Fibroblast of peridontal ligament (primary cell): ENCODE measurements at regions not wholly inside any gene's neighbourhood (a gene's known extent, or its start where the extent isn't known, plus 50 kb on each side); places are given as distances from the start of the nearest gene placed in this dataset.
"Not testable (repeated sequence)": the region's sequence is repeated elsewhere in the genome, so short reads cannot be mapped to it uniquely, and the experiment has no call there.

ENCODE experiments used
- DNase-seq: peaks from one replicate; pipeline ENCODE4 v3.0.0-alpha.2; 2010; ENCODE audit errors: extremely low read depth

DNA sequence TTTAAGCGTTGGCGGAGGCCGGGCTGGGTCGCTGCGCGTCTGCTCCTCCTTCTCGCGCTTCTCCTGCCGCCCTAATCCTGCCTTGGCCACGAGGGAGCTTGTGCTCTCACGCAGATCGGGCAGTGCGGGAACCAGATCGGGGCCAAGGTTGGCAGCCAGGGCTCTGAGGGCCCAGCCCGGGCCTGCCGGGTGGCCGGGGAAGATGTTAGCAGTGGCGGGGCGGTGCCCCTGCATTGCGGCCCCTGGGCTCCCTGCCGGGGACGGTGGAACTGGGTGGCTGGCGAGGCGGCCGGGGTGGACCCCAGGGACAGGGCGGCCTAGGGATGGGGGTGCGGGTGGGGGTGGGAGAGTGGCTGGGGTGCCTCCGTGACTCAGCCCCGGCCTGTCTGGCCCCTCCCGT lies 297.4 kb downstream of the CACNA1B start:
- DNase-seq = not testable (repeated sequence)

DNA sequence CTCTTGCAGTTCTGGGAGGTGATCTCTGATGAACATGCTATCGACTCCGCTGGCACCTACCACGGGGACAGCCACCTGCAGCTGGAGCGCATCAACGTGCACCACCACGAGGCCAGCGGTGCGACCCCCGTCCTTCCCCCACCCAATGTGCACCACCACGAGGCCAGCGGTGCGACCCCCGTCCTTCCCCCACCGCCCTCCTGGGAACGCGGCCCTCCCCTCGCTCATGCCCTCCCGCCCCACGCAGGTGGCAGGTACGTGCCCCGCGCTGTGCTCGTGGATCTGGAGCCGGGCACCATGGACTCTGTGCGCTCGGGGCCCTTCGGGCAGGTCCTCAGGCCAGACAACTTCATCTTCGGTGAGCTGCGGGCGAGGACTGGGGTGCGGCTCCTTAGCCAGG lies 297.8 kb downstream of the CACNA1B start:
- DNase-seq = not testable (repeated sequence)

DNA sequence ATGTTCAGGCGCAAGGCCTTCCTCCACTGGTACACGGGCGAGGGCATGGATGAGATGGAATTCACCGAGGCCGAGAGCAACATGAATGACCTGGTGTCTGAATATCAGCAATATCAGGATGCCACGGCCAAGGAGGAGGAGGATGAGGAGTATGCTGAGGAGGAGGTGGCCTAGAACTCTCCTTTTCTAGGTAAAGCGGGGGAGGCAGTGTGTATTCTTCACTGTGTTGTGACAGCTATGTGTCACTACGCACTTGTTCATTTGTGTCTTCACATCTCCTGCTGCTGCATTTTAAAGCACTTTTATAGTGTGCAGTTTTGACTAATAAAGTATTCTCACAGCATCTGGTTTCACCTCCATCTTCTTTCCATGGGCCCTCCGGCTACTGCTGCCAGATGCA lies 299.5 kb downstream of the CACNA1B start:
- not testable (repeated sequence) for DNase-seq

DNA sequence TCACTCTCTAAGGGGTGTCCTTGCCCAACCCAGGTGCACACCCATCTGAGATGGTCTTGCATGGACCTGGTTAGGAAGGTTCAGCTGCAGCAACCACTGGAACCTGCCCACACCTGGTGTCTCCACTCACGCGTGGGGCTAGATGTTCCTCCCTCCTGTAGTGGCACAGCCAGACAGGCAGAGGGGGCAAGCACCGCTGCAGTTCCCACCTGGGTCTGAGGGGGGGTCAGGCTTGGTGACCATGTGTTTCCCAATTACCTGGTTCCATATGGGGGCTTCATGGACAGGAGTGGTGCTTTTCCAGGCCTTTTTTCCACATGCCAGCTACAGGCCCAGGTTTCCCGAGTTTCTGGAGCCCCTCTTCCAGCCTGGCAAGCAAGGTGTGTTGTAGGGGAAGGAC lies 301.4 kb downstream of the CACNA1B start:
- DNase-seq = not testable (repeated sequence)

DNA sequence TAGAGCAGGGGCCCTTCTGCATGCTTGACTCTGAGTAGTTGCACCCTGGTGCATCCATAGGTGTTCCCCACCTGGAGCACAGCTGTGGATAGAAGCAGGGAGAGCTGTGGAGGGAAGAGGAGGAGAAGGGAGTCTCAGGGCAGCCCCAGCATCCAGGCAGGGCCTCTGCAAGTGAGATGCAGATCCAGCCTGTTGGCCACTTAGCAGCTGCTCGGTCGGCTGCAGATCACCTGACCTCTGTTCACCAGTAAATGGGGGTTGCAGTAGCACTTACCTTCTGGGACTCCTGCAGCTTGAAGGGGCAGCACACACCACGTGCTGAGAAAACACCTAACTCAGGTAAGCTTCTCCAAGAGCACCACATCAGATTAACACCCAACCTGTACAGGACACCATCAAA lies 302.1 kb downstream of the CACNA1B start:
- not testable (repeated sequence) for DNase-seq

DNA sequence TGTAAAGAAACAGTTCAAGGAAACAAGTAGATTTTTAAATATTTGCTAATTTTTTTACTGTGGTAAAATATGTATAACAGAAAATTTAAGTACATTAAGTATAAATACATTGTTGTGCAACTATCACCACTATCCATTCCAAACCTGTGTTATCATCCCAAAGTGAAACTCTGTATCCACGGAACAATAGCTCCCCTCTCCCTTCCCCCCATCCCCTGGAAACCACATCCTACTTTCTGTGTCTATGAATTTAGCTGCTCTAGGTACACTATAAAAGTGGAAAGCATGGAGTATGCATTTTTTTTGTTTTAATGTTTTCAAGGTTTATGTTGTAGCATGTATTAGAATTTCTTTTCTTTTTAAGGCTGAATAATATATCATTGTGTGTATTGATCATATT lies 304.4 kb downstream of the CACNA1B start:
- not testable (repeated sequence) for DNase-seq

DNA sequence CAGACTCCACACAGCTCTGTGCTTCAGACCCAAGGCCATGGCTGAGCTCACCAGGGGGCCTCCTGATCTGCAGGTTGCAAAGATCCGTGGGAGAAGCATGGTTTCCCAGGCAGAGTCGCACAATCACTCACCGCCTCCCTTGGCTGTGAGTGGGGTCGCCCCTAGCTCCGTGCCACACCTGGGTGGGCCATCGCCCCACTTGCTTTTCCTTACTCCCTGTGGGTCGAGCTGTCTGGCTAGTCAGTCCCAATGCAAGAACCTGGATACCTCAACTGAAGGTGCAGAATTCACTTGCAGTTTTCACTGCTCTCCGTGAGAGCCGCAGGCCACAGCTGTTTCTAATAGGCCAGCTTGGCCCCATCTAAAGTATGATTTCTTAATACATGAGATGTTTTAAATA lies 319.6 kb downstream of the CACNA1B start:
- DNase-seq = not testable (repeated sequence)

DNA sequence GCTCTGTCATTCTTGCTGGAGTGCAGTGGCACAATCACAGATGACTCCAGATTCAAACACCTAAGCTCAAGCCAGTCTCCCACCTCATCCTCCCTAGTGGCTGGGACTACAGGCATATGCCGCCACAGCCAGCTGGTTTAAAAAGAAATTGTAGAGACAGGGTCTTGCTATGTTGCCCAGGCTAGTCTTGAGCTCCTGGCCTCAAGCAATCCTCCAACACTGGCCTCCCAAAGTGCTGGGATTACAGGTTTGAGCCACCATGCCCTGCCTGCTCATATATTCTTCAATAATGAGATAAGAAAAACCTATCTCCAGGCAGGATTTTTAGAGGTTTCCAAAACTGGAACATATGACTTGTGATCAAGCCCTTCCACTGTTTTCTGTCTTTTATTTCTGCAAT lies 321.4 kb downstream of the CACNA1B start:
- not testable (repeated sequence) for DNase-seq

DNA sequence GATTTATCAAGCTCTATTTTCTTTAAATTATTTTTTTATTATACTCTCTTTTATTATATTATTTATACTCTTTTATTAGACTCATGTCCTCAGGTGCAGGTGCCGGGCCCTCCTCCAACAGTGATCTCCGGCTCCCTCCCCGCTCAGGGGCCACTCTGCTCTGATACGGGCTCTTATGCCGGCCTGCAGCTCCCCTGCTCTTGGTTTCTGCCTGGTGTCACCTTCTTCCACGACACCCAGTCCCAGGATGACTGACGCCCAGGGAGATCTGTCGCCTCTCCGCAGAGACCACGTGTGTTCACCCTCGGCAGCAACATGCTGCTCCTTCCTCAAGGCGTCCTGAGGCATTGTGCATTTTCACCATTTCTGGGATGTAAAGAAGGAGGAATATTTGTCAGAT lies 322.3 kb downstream of the CACNA1B start:
- not testable (repeated sequence) for DNase-seq

DNA sequence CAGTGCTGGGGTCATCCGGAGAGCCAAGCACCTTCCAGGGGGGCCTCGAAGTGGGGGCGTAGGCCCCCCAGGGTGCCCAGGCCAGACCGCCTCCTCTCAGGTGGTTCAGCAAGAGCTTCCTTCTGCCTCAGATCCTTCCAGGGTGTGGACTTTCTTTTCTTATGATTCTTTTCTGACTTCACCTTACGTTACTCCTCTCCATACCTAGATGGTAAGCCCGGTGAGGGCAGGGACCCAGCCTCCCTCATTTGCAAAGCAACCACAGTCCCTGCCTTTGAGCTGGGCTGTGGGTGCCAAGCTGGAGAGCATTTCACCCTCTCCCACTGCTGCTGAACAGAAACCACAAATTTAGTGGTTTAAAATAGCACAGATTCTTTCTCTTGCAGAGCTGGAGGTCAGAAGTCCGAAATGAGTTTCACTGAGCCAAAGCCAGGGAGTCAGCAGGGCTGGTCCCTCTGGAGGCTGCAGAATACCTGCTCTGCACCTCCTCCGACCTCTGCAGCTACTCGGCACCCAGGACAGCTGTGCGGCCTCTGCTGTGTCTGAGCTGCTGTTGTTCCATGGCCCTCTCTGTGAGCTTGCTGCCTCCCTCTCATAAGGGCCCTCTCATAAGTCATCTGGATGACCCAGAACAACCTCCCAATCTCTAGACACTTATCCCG lies 323.0 kb downstream of the CACNA1B start:
- DNase-seq = not testable (repeated sequence)

DNA sequence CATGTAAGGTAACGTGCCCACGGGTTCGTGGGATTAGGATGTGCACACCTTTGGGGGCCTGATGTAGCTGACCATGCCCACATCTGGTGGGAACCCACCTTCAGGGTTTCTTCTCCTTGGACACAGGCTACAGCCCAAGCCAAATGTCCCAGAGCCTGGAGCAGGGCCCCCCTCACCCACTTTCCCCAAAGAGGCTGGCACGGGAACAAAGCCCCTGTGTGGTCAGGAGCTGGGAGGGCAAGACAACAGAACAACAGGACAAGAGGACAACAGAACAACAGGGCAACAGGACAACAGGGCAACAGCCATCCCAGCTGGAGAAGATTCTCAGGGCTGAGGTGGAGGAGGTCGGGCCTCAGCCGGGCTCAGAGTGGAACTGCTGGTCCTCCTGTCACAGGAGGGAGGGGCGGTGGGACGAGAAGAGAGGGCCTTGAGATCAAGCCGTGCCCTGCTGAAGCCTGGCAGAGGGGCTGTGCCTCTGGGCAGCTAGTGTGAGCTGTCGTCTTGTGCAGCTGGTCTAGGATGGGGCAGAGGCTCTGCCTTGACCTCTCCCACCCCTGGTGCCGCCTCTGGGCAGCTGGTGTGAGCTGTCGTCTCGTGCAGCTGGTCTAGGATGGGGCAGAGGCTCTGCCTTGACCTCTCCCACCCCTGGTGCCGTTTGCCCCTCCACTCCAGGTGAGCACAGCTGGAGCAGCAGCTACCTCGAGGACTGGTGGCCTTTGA lies 323.7 kb downstream of the CACNA1B start:
- DNase-seq = not testable (repeated sequence)

DNA sequence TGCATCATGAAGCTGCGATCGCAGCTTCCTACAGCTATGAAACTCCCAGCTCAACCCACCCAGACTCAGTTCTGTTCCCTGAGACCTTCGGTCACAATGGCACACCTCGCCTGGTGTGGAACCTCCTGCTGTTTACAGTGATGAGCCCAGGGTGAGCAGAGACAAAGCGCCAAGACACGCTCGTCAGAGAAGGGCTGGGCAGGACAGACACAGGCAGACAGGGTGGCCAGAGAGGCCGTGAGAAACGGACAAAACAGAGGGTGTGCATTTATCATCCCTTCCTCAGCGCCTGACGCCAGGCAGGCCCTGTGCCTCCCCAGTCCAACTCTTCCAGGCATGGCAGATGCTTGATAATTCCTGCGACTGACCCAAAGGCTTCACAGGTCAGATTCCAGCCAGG lies 324.5 kb downstream of the CACNA1B start:
- DNase-seq = not testable (repeated sequence)

DNA sequence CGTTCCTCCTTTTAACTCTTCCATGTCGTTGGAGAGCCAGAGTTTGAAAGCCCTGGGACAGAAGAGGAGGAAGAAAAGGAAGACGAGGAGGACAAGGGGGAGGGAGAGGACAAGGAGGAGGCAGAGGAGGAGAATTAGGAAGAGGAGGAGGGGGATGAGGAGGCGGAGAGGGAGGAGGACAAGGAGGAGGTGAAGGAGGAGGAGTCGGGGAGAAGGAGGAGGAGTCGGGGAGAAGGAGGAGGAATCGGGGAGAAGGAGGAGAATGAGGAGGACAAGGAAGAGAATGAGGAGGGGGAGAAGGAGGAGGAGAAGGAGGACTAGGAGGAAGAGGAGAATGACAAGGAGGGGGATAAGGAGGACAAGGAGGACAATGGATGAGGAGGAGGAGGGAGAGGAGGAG lies 325.7 kb downstream of the CACNA1B start:
- peak; percentile 2 for DNase-seq

DNA sequence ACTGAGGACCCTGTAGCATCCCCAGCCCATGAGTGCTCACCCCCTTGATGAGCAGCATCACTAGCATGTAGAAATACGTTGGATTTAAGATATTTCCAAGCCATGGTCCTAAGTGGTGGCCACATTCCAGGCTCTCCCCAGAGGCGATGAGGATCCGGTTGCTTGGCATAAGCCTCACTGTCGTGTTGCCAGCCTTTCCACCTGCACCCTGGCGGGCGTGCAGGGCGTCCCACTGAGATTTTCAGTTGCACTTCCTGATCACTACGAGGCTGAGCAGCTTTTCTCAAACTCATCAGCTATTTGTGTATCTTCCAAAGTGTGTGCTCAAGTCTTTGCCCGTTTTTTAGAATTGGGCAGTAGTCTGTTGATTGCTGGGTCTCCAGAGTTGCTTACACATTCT lies 326.3 kb downstream of the CACNA1B start:
- not testable (repeated sequence) for DNase-seq

DNA sequence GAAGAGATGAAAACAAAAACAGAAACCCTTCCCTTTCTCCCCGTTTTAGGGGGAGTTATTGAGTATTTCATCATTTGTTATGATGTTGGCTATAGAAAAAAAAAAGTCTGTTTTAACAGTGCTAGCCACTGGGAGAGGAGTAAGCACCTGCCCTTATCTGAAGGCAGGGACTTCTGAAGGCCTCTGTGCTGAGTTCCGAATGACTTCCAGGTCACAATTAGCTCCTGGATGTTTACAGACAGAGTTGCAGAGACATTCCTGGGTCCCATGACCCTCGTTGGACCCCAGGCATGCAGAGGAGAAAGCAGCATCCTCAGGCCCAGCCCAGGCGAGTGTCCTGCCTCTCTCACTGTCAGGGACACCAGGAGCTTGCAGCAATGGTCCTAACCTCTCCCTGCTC lies 328.5 kb downstream of the CACNA1B start:
- not testable (repeated sequence) for DNase-seq

DNA sequence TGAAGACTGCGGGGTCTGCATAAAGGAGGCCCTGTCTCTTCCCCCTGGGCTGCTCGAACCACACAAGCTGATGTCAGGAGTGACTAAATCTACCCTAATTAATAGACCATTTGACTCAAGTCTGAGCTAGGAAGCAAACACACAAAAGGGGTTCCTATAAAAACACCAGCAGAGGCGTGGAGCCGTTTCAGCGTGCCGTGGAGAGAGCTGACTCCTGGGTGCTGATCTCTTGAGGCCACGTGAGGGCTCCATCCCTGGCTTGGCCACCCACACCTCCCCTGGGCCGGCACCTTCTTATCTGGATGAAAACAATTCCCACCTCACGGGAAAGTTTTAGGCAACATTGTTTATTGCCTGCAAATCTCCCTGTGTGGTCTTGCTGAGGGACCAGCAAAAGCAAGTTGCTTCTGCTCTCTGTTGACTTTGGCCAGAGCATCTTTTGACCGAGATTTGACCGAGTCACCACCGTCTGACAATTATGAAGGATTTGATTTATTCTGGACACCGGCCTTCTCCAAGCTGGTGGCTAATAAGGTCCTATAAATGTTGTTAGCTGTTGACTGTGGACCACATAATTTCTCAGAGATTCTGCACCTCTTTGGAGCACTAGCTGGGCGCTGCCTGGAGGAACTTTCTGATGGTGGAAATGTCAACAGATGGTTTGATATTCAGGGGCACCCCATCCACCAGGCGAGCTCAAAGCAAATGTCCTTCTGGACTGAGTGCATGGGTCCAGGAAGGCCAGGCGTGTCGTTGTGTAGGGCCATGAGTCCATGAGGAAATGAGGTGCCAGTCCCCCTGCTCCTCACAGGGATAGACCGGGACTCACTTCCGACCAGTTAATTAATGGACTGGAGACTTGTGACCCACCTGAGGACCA lies 330.0 kb downstream of the CACNA1B start:
- not testable (repeated sequence) for DNase-seq

DNA sequence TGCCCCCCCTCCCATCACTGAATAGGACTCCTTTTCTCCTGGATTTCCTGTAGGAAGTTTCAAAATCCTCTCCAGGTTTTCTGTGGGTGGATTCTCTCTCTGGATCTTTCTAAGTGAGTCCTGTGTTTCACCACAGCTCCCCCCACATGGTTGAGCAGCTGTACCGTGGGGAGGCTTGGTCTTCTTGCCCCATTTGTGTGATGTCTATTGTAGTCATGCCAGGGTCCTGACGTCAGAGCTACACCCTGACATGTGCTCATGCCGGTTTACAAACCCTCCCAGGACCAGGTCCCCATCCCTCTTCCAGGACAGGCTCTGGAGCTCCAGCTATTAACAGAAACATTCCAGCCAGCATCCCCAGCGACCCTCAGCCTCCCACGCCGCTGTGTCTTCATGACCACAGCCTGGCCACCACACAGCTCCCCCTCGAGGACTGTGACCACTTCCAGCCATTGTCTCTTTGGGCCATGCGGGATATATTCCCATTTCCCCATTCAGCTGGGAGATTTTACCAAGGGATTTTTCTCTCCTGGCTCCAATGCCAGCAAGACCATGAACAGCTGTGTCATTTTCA lies 331.6 kb downstream of the CACNA1B start:
- not testable (repeated sequence) for DNase-seq

DNA sequence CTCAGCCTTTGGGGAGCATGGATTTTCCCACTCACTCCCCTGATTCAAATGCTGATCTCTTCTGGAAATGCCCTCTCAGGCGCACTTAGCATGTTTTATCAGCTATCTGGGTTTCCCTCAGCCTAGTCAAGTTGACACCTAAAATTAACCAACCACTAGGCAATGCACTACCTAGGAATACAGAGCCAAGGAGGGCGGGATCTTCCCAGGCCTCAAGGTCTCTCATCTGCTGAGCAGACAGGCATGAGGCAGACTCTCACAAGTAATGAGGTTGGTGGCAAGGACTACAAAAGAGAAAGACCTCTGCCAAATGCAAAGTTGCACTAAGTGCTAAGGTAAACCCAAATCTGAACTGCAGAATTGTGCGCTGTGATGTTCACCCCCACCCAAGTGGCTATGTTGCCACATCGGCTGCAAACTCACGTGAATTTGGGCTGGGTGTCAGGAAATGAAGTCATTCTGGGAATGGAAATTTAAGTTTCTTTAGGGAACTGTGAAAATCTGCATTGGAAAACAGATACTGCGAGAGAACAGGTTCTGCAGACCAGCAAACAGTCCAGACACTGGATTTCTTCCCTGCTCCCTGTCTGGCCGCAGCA lies 332.9 kb downstream of the CACNA1B start:
- DNase-seq = not testable (repeated sequence)

DNA sequence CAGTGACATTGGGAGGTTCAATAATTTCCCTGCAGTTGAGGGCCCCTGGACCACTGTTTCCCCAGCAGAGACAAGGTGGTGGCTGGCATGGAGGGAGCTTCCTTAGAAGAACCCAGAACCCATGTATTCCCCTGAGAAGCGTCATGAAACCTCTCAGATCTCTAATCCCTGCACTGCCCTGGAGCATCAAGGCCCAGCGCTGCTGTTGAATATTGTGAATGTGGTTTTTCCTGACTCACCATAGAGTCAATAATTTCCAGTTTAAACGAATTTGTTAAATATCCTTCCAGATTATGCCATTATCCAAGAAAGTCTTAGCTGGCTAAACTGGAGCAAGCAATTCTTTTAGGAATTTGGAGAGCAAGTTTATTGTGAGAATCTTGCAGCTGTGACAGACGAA lies 333.5 kb downstream of the CACNA1B start:
- not testable (repeated sequence) for DNase-seq

DNA sequence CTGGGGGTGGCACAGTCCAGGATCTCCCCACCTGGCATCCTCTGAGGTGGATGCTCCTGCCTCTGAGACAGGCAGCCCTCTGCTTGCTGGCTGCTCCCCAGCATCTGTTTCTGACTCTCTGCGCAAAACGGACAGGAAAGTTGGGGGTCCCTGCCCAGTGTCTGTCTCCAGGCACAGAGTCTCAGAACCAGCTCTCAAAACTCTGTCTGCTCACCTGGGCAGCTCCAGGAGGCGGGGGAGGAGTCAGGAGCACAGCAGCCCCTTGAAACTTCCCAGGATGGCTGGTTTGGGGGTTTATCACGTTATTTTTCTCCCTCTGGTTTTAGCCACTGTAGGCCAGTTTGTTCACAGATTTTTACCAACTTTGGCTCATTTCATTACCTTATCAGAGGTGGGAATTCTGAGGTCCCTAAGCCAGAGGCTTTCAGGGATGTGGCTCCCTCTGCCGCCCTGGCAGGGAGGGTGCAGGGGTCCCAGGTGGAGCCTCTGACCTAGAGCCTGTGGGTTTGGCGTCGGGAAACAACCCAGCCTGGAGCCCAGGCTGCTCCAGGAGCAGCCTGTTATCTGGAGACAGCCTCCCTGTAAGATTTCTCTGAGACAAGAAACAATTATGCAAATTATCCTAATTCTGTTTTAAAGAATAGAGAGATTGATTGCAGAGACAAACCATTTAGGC lies 334.1 kb downstream of the CACNA1B start:
- not testable (repeated sequence) for DNase-seq

DNA sequence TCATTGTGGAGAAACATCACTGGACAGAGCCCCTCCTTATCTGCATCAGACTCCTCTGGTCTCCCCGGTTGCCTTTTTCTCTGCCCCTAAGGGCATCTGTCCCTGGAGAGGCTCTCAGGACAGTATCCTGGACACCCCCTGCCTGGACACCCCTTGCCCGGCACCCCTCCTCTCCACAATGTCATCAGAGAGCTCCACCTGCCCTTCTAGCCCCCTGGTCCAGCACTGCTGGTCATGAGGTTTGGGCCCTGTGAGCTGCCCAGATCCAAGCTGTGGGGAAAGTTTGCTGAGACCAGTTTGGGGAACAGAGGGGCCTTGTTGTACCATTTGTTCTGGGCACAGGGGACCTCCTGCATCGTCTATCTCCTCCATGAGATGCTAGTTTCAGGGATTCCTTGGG lies 335.2 kb downstream of the CACNA1B start:
- DNase-seq = not testable (repeated sequence)
